Sciatic nerve (tissue), 2 donors: ENCODE measurements at regions not wholly inside any gene's neighbourhood (a gene's known extent, or its start where the extent isn't known, plus 50 kb on each side); places are given as distances from the start of the nearest gene placed in this dataset.

Source experiments
- ATAC-seq: fragments of 200-7000 bp; cut with Tn5 transposase; one replicate; pipeline ENCODE4 v1.9.1; 2020; ENCODE audit warnings: mild to moderate bottlenecking, moderate library complexity
- DNase-seq: peaks from one replicate; pipeline ENCODE4 v3.0.0-alpha.2; 2020; ENCODE audit warnings: low spot score
- intact Hi-C: fragments of 100-400 bp; cut with DNase I; formaldehyde crosslinking; loops from one replicate; pipeline ENCODE4 v1.14.2; 2022
- donor health status: DM: no; HTN: no; CAD: no.
- donor health status: DM: no; HTN: no; CAD: no.

DNA sequence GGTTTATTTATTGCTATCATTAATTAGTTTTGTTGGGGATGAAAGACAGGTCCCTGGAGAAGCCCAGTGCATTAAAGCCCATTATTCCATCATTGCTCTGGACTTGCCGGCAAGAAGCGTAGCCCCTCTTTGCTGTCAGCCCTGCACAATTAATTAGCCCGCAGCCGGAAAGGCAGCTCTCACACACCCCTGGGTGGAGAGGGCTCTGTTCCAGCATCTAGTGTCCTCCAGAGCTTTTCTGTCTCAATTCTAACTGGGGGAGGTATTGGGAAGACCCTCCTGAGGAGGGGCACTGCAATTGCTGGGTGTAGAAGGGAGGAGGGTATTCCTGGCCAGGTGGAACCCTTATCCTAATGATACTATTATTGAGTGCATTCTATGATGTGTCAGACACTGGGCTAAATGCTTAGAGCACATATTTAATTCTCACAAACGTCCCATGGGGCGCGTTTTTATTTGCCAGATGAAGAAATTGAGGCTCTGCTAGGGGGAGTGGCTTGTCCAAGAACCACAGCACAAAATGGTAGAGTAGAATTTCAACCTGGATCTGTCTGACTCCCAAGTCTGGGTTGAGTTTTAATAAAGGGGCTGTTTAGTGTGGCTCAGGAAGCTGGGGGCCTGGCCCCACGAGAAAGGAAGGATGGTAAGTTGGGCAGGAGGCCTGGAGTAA is 148.1 kb upstream of the PCBD1 start:
- ATAC-seq (no peak), DNase-seq (no peak)
- intact Hi-C loops: no loop called here

GRCh38 chr10:71038091-71038633 is 149.8 kb upstream of the PCBD1 start:
- intact Hi-C loops: no loop called here
- no peak for ATAC-seq

GRCh38 chr10:71038921-71039320 is 150.6 kb upstream of the PCBD1 start:
- ATAC-seq (no peak), DNase-seq (no peak)
- intact Hi-C loops: no loop called here

More at GRCh38 chr10:71038091-71038633, 149.8 kb upstream of the PCBD1 start:
- no peak for DNase-seq

DNA sequence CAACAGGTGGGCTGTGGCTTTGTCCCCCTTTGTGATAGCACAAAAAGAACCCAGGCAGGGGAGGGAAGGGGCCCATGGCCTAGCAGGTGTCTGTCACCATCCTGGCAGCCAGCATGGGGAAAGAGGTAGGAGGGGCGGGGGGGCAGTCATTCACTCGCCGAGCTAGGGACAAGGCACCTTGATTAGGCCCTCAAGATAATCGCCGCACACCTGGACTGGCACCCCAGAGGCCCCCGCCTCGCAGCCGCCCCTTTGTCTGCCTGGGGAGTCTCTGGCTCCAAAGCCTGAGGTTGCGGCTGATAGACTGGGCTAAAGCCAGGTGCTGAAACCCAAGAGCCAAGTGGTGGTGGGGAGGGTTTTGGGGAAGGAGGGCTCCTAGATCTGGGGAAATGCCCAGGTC is 151.2 kb upstream of the PCBD1 start:
- intact Hi-C loops: no loop called here
- DNase-seq: no peak
- no peak for ATAC-seq

GRCh38 chr10:71040343-71040742 is 152.0 kb upstream of the PCBD1 start:
- intact Hi-C loops: no loop called here
- ATAC-seq (no peak), DNase-seq (no peak)

DNA sequence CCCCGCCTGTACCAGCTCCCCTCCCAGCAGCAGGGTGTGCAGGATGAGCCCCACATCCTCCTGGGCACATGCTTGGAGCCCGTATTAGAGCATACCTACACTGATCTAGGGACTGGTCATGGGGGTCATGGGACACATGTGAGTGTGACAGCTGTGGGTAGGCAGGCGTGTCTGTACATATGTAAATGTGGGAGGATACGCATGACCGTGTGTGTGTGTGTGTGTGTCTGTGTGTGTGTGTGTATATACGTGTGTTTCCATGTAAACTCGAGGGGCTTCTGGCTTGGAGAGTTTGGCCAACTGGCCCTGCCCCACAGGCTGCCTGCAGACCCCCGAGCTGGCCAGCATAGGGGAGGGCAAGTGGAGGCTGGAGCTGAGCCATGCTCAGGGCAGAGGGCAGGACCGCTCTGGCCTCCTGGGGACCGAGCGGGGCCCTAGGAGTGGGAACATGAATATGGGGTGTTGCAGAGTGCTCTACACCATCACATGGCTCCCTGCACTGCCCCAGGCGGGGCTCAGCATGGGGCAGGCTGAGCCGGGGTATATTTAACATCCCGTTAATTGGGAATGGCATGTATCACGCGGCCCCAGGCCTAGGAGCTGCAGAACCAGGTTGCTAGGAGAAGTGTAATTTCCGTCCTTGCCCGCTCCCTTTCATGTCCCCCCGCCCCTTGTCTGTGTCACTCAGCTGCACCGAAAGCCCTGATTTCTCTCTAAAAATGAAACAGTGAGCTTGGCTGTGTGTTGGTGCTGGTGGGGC is 152.7 kb upstream of the PCBD1 start:
- DNase-seq (no peak), ATAC-seq (no peak)
- intact Hi-C loops: no loop called here

DNA sequence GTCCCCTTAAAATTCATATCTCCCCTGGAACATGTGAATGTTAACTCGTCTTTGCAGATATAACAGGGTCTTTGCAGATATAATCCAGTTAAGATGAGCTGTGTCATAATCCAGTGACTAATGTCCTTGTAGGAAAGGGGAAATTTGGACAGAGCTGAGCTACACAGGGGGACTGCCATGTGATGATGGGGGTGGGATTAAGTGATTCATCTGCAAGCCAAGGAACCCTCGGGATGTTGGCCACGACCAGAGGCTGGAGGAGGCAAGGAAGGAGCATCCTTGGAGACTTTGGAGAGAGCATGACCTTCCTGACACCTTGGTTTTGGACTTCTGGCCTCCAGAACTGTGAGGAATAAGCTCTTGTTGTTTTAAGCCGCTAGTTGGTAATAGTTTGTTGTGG is 153.9 kb upstream of the PCBD1 start:
- intact Hi-C loops: no loop called here
- ATAC-seq: no peak
- no peak for DNase-seq

- ATAC-seq (no peak), DNase-seq (no peak)
- intact Hi-C loops: no loop called here
Measured at GRCh38 chr10:71042699-71043098, 154.3 kb upstream of the PCBD1 start.

- ATAC-seq: no peak
- intact Hi-C loops: no loop called here
- DNase-seq: no peak
Measured at GRCh38 chr10:71043858-71044257, 155.5 kb upstream of the PCBD1 start.

GRCh38 chr10:71044720-71045119 is 156.4 kb upstream of the PCBD1 start:
- intact Hi-C loops: no loop called here
- no peak for DNase-seq
- ATAC-seq: no peak

GRCh38 chr10:71045204-71045809 is 156.9 kb upstream of the PCBD1 start:
- intact Hi-C loops: no loop called here
- DNase-seq (no peak), ATAC-seq (peak; percentile 68)

DNA sequence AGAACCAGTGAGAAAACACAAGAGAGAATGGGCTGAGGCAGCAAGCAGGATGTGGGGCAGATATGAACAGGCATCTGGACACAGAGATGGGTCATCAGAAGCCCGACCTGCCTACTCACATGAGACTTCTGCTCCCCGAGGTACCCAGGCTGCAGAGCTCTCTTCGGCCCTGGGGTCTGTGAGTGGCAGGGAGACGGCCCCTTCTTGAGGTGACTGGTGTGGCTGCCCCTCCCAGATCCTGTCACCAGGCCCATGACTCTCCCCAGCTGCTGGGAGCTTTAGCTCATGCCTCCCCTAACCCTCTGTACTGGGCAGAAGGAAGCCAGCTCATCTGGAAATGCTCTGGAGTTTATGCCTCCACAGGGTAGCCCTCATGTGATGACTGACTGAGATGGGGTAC is 157.6 kb upstream of the PCBD1 start:
- no peak for ATAC-seq
- intact Hi-C loops: no loop called here
- no peak for DNase-seq

GRCh38 chr10:71046747-71047146 is 158.4 kb upstream of the PCBD1 start:
- ATAC-seq (no peak), DNase-seq (no peak)
- intact Hi-C loops: no loop called here

- intact Hi-C loops: no loop called here
- DNase-seq: no peak
- ATAC-seq: no peak
Measured at GRCh38 chr10:71048971-71049615, 160.7 kb upstream of the PCBD1 start.

DNA sequence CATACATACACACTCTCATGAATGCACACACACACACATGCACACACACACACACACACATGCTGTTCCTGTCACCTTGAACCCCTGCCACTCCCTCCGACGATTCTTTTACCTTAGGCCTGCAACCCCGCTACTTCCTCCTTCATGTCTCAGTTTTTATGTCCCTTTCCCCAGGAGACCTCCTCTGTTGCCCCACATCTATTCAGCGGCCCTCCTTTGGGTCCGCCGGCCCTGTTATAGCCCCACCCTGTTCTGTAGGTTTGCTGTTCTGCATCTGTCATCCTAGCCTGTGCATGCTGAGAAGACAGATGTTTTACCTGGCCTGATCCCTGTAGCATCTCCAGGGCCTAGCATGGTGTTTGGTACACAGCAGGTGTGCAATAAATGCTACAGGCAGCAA is 161.6 kb upstream of the PCBD1 start:
- intact Hi-C loops: no loop called here
- DNase-seq (no peak), ATAC-seq (no peak)

- intact Hi-C loops: no loop called here
- no peak for ATAC-seq
- DNase-seq: no peak
Measured at GRCh38 chr10:71052076-71052660, 160.2 kb upstream of the UNC5B start.

- ATAC-seq (no peak), DNase-seq (no peak)
- intact Hi-C loops: no loop called here
Measured at GRCh38 chr10:71052708-71053107, 159.7 kb upstream of the UNC5B start.

DNA sequence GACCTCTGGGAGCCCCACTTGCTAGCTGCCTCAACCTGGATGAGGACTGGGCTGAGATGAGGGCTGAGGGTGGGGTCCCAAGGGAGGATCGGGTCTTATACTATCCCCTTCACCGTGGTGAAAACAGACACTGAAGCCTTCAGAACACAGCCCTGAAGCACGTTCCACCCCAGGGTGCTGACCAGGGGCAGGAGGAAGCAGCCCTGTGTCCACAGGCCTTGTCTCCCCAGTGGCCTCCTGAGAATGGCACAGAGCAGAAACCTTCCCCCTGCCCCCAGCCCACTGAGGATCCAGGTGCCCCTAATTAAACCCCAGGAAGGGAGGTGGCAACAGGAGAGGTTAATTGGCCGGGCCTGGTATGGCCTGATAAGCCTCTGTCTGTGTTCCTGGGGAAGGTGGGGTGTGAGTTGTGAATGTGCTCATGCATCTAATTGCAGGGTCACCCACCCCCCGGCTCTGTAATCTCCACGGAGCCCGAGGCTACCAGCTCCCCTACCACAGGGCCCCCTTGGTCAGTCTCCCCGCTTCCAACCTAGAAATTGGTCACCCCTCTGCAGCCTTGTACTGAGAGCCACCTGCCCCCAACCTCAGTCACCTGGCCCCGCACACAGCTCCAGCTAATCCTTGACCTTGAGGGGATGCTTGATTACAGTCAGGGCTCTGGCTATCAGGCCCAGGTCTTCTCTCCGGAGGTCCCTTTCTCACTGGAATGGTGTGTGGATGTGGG is 159.0 kb upstream of the UNC5B start:
- intact Hi-C loops: no loop called here
- DNase-seq (no peak), ATAC-seq (no peak)

DNA sequence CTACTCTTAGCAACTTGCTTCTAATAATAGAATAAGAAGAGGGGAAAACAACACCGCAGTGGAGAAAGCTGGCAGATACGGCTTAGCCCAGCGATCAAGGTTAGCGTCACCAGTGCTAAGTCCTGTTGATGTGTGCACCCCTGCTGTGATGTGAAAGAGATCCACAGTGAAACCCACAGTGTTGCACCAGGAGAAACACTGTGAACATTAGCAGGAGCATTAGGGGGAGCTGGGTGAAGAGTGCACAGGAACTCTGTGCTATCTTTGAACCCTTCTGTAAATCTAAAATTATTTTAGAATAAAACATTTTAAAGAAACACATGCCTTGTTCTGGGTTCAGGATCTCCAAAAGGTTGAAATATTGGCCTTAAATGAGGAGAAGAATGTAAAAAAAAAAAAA is 154.1 kb upstream of the UNC5B start:
- ATAC-seq (no peak), DNase-seq (no peak)
- intact Hi-C loops: no loop called here
